ENCODE measurements at regions not wholly inside any gene's neighbourhood (a gene's known extent, or its start where the extent isn't known, plus 50 kb on each side); places are given as distances from the start of the nearest gene placed in this dataset.

DNA sequence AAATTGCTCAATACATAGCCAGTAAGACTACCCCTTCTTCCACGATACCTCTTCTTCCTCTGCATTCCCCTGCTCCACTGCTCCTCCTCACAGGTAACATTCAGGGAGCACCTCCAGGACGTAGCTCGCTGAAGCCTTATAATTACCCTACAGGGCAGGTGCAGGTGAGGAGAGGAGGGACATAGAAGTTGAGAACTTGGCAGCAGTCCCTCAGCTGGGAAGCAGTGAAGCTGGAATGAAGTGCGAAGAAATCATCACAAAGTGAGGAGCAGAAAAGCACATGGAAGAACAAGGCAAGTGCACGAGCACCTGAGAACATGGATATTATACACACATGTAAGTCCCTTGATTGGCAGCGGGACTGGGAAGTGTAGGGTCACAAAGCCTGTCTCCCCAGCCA lies 118.2 kb downstream of the HSD17B3 start:
- Histone ChIP-seq H3K27ac (no peak overlapping the region), H3K4me3 (no peak overlapping the region)

DNA sequence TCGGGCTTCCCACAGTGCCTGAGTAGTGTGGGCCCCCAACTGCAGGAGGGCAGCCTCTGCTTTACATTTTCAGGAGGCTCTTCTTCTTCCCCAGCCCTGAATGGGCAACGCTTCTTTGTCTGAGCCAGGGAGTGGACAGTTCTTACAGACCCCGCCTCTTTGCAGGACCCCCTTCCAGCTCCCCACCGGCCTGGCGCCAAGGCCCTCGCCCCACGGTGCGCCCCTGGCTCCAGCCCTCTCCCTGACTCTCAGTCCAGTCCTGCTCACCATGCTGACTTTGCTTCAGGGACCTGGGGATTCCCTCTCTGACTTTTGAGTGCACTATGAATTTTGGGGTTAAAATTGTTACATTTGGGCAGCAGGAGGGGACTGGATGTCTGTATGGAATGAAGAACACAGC lies 123.8 kb downstream of the HSD17B3 start:
- Histone ChIP-seq H3K27ac (no peak overlapping the region), H3K4me3 (no peak overlapping the region)

DNA sequence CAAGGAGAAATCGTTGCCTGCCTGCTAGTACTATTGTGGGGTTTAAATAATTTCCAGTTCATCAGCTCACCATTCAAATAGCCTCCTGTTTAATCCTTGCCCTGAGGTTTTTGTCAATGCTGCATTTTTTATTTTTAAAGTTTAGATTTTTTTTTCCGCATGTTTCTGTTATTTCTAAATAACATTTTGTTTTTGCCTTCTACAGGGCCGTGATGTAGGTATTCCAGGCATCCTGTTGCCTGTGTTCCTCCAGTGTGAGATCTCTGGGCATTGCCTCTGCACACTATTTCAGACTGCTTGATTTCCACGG lies 124.3 kb downstream of the HSD17B3 start:
- no peak overlapping the region for H3K4me3 ChIP-seq
- no peak overlapping the region for H3K27ac ChIP-seq

DNA sequence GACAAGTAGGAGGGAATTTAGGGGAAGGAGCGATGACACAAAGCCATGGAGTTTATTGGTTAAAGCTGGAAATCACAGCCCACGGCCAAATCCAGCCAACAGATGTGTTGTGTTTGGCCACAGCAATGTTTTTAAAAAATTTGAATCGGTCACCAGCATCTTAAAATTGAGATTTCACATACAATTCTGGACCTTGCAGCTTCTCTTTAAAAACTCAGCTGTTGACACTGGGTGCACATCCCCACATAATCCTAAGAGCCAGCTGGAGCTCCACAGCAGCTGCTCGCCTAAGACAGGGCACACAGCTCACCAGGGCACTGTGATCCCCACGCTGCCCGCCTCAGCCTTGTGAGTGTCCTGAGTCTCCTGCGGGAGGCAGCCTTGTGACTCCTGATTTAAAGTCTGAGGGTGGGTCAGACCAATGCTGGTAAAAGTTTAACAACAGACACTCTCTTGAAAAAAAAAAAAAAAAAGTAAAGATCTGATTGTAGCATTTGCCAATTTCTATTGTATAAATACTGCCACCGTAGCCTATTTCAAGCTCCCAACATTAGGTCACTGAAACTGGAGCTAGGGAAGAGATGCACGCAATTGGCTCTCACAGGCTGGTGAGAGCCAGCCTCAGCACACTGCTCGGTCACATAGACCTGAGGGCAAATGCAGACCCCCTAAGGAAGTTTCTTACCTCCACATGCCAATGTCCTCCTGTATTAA lies 124.8 kb downstream of the HSD17B3 start:
- no peak overlapping the region for H3K27ac ChIP-seq
- no peak overlapping the region for H3K4me3 ChIP-seq

DNA sequence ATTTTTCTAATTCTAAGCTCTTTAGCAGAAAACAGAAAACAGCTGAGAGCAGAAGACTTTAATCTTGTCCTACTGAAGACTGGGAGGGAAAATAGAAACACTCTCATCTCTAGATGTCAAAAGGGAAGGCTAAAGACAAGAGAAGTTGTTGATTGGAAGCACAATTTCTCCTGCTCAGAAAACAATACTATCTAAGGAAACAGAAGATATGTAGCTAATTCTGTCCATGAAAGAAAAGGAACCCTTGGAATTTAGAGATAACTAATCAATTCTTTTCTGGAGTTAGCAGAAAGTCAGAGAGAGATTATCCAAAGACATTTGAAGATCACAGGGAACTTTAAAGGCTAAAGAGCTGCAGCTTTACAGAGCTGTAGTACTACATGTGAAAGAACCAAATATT lies 126.2 kb downstream of the HSD17B3 start:
- no peak overlapping the region for H3K27ac ChIP-seq
- H3K4me3 ChIP-seq: no peak overlapping the region

DNA sequence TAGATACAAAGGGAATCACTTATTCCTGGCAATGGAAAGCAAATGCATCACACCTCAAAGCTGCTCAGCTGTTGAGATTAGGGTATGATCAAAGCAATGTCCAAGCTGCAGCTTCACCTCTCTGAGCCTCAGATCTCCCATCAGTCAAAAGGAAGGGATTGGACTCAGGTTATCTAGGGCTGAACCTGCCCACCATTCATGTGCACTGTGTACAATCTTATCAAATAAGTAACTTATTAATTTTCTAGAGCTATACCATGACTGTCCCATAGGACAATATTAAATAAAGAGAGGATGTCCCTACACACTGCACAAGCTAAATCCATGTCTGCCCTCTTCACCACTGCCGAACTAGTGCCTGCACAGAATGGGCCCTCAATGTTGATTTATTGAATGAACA lies 127.0 kb downstream of the HSD17B3 start:
- Histone ChIP-seq H3K27ac (no peak overlapping the region), H3K4me3 (no peak overlapping the region)

DNA sequence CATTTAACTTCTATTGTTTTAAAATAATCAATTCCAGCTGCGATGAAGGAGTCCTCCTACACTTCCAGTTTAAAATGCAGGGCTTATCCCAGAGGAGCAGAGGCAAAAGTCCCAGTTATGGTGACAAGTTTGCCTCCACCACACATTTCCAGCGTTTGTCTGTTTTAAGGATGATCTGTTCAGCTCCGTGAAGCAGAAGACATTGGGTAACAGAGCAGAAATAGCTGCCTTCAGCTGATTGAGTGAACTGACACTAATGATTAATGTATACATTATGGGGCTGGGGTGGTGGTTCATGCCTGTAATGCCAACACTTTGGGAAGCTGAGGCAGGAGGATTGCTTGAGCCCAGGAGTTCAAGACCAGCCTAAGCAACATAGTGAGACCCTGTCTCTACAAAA lies 127.6 kb downstream of the HSD17B3 start:
- Histone ChIP-seq H3K4me3 (no peak overlapping the region), H3K27ac (no peak overlapping the region)

DNA sequence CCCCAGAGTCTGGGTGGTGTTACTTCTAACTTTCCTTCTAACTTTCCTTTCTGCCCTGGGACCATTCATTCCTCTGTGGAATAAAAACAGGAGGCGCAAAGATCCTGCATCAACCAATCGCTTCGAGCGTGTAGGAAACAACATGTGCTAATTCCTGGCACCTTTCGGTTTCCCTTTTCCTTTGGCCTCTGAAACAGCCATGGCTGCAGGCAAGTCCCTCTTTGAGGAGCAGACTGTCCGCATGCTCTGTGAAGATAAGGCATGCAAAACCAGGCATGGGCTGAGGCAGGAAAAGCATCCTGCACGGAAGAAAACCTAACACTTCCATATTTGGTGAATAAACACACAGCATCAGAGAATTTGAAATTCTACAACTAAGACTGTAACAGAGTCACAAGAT lies 128.3 kb downstream of the HSD17B3 start:
- Histone ChIP-seq H3K27ac (peak overlapping the region in 1 of 21 experiments; percentile 50), H3K4me3 (no peak overlapping the region)

DNA sequence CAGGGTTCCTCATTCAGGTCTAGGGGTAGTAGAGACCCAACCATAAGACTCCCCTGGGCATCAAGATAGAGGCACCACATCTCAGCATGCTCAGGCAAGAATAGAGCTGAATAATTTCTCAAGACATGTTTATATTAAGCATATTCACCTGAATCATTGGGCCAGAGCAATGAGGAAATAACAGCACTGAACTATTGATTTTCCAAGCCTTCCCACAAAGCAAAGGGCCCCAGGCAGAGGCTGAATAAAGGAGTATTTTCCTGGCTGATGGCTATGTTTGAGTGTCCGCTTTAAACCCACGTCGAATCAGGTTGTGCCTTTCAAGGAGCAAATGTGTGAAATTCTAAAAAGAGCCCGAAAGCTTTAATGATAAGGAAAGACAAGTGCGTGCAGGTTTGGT lies 129.2 kb downstream of the HSD17B3 start:
- no peak overlapping the region for H3K4me3 ChIP-seq

DNA sequence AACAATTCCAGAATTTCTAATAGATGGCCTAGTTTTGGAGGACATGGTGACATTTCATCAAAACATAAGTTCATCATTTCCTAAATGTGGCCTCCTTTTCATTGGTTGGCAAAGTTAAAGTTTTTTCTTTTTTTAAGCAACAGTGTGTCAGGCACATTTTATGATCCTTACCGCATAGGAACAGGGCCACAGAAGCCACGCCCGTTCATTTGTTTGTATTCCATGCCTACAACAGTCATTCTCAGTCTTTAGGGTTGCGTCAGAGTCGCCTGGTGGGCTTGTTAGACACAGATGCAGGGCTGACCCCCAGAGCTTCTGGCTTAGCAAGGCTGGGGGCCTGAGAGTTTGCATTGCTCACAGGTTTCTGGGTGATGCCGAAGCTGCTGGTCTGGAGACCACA lies 130.2 kb downstream of the HSD17B3 start:
- peak overlapping the region in 2 of 21 experiments; percentile 24 to 65 for H3K27ac ChIP-seq
- H3K4me3 ChIP-seq: no peak overlapping the region

More for the DNA sequence above, 129.2 kb downstream of the HSD17B3 start:
- peak overlapping the region in 1 of 21 experiments; percentile 65 for H3K27ac ChIP-seq

DNA sequence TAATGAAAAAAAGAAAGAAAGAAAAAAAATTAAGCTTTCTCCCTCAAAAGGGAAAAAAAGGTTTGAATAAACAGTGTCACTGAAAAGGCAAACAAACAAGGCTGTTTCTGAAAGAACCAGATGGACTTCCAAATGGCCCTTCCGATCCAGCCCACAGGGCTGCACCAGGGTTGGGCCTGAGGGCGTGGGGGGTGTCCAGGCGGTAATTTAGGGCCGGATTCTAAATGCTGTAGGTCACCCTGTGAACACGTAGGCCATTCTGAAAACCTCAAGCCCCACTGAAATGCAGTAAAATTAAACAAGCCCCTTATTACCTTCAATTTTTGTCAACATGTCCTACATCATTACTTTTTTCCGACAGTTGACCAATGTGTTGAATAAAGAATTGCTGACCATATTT lies 132.1 kb downstream of the HSD17B3 start:
- peak overlapping the region in 1 of 21 experiments; percentile 84 for H3K27ac ChIP-seq
- no peak overlapping the region for H3K4me3 ChIP-seq

DNA sequence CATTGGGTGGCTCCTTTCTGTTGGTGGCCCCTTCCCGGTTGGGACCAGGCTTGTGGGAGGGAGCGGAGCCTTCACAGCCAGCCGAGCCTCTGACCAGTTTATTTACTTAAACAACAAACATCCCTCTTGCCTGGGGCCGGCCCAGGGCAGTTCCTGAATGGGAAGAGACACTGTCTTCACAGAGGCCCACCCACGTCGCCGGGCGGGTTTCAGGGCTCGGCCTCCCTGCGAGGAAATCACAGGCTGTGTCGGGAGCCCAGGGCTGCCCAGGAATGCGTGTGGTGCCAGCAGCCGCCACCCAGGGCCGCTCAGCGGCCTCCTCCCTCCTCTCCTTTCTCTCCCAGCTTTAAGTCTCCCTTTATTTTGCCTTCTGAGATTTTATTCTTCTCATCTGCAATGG lies 132.5 kb downstream of the HSD17B3 start:
- H3K27ac ChIP-seq: peak overlapping the region in 3 of 21 experiments; percentile 47 to 84 (median 68)
- no peak overlapping the region for H3K4me3 ChIP-seq

DNA sequence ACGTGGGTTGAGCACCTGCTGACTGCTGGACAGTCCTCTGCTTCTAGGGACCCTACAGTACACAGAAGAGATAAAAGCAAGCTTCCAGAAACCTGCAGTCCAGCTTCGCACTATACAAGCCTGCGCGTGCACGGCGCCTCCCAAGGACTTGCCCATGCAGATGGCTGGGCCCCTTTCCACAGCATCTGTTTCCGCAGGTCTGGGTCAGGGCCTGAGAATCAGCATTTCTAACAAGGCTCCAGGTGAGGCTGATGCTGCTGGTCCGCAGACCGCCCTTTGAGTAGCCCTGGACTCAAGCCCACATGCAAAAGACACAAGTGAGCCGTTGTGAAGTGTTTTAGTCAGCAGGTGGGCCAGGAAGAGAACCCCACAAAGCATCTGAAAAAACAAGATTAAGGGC lies 133.1 kb downstream of the HSD17B3 start:
- Histone ChIP-seq H3K27ac (peak overlapping the region in 3 of 21 experiments; percentile 47 to 84 (median 68)), H3K4me3 (no peak overlapping the region)

DNA sequence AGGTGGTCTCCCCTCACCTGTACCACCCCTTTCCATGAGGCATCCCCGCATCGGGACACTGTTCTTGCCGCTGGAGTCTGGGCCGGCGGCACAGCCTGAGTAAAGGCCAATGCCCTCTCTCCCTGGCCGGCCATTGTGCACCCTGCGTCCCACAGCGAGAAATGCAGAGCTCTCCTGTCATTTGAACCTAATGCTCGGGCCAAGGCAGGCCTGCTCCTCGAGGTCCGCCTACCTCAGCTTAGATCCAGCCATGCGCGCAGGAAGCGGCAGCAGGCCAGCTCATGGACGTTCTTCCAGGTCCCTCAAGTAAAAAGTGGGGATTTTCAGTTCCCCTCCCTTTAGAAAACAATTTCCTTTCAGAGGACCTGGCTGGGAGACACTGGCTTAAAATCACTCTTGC lies 135.0 kb downstream of the HSD17B3 start:
- Histone ChIP-seq H3K4me3 (no peak overlapping the region), H3K27ac (no peak overlapping the region)

DNA sequence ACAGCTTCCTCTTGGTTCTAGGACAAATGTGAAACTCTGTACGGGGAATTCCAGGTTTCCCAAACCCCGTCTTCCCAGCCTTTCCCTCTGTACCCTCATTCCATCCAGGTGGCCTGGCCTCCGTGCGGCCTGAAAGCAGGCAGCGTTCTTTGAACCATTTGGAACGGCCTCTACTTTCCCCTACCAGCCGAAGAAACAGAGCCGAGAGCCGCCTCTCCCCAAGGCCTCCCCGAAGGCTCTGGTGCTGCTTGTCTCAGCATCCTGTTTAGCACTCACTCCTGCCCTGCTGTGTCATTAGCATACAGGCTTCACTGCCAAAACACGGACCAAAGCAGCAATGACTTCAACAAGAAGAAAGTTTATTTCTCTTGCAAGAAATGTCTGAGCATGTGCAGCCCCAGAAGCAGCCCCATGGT lies 137.7 kb downstream of the HSD17B3 start:
- Histone ChIP-seq H3K4me3 (no peak overlapping the region), H3K27ac (no peak overlapping the region)

DNA sequence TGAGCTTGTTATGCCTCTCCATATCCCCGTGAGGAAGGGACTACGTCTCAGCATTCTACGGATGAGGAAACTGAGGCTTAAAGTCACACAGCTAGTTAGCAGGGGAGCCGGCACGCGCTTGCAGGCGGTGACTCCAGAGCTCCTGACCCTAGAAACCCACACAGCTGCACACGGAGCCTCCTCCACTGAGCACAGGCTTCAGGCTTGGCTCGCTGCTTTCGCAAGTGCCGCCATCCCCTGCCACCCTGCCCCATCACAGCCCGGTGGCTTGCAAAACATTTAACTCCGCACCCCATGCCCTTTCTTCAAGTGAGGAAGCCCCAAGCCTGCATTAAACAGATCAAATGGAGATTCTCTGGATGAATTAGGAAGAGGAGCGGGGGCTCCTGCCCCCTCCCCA lies 138.3 kb downstream of the HSD17B3 start:
- H3K4me3 ChIP-seq: no peak overlapping the region

DNA sequence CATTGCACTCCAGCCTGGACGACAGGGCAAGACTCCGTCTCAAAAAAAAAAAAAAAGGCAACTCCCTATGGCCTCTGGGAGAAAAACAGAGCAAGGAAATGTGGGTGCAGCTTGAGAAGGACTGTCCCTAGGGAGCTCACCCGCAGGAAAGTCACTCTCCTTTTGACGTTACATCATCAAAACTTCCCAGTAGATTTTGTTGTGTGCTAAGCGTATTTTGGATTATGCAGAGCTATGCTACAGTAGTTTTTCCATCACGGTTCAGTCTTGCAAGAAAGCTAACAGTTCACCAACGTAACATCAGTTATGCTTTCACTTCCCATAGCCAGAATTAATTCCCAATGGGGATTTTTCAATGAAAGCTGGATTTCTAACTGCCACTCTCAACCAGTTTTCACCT lies 138.8 kb downstream of the HSD17B3 start:
- H3K27ac ChIP-seq: no peak overlapping the region
- no peak overlapping the region for H3K4me3 ChIP-seq

More for the DNA sequence above, 138.3 kb downstream of the HSD17B3 start:
- H3K27ac ChIP-seq: peak overlapping the region in 1 of 21 experiments; percentile 44

DNA sequence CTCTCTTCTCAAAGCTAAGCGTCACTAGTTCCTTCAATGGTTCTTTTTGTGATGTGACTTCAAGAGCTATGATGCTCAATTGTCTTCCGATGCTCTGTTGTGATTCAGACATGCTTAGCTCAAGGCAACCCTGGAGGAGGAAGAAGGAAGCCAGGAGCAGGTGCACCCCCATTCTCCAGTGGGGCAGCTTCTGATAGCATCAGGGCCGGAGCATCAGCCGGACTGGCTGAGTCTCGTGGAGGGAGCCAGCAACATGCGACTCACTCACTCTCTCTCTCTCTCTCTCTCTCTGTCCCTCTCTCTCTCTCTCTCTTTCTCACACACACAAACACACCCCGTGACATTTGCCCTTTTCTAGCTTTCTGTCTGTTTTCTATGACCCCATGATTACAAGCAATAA lies 140.2 kb downstream of the HSD17B3 start:
- no peak overlapping the region for H3K4me3 ChIP-seq
- no peak overlapping the region for H3K27ac ChIP-seq

DNA sequence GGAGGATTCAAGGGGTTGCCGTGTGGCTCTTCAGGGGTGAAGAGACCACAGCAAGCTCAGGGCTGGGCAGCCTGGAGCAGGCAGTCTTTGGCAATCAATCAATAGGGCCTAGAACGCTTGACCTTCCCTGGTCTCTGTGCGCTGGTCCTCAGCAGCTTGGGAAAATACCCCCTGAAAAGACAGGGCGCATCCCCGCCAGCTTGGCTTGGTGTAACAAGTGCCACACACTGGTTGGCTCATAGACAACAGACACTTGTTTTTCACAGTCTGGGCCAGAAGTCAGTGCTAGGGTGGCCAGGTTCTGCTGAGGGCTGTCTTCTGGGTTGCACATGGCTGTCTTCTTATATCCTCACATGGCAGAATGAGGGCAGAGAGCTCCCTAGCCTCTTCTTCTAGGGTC lies 141.1 kb downstream of the HSD17B3 start:
- no peak overlapping the region for H3K4me3 ChIP-seq
- H3K27ac ChIP-seq: no peak overlapping the region

DNA sequence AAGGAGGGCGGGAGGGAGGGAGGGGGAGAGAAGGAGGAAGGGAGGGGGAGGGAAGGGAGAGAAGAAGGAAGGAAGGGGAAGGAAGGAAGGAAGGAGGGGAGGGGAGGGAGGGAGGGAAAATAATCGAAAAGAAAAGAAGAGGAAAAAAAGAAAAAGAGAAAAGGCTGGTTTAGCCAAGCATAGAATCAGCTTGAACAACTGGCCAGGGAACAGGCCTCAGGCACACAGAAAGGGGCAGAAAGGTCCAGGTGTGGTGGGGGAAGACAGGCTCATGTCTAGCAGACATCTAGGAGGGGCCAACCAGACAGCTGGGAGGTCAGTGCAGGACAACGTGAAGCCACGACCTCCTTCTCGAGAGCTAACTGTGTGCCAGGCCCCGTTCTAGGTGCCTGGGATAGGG lies 141.8 kb downstream of the HSD17B3 start:
- no peak overlapping the region for H3K4me3 ChIP-seq
- H3K27ac ChIP-seq: no peak overlapping the region

DNA sequence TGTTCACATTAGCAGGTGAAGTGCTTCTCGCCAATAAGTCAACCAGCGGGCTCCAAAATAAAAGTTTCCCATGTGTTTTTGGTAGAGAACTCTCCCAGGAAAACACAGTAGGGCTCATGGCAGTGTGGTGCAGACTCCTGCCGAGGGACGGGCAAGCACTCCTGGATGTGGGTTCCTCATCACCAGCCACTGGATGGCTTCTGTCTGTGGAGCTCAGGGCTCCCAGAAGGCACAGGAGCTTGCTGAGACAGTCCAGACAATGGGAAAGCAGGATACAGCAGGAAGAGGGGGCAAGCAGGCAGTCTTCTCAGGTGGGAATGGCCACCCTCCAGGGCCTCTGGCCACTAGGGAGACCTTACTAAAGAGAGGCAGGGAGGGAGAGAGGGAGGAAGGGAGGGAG lies 142.4 kb downstream of the HSD17B3 start:
- H3K27ac ChIP-seq: no peak overlapping the region
- no peak overlapping the region for H3K4me3 ChIP-seq

DNA sequence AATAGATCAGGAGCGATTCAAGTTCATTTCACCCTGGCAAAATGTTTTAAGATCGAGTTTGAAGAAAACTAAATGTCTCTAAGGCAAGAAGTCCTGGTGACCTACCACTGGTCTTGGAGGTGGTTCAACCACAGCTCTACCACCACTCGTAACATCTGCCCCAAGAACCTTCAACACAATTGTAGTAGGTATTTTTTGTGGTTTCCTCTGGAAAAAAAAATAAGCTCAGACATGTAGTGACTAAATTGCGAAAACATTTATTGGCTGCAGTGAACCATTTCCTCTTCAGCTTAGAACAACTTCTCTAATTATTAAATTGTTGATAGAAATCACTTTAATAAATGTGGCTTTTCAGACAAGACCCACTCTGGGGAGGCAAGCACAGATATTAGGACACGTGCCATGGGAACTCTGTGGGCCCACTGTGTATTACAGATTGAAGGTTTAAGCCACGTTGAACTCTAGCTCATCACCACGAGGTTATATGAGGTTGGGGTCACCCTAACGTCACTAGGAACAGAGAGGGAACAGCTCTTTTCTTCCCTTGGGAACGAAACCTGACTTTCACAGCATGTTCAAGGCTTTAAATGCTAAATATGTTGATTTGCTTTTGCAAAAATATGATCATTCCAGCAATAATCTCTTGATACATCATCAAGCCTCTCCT lies 142.9 kb downstream of the HSD17B3 start:
- no peak overlapping the region for H3K4me3 ChIP-seq
- H3K27ac ChIP-seq: no peak overlapping the region

Measured in skin epidermis (tissue), 12 donors.